ENCODE measurements at regions not wholly inside any gene's neighbourhood (a gene's known extent, or its start where the extent isn't known, plus 50 kb on each side); places are given as distances from the start of the nearest gene placed in this dataset.
A peak's percentile ranks its signal among the peaks of the same experiment; 100 is the strongest.
"Not testable (repeated sequence)": the region's sequence is repeated elsewhere in the genome, so short reads cannot be mapped to it uniquely, and the experiment has no call there.

GRCh38 chr1:58051187-58051586, 495.3 kb downstream of the OMA1 start:
- not testable (repeated sequence) for DNase-seq

- DNase-seq = peak; percentile 25
Measured at GRCh38 chr1:58047265-58047858, 499.2 kb downstream of the OMA1 start.

DNA sequence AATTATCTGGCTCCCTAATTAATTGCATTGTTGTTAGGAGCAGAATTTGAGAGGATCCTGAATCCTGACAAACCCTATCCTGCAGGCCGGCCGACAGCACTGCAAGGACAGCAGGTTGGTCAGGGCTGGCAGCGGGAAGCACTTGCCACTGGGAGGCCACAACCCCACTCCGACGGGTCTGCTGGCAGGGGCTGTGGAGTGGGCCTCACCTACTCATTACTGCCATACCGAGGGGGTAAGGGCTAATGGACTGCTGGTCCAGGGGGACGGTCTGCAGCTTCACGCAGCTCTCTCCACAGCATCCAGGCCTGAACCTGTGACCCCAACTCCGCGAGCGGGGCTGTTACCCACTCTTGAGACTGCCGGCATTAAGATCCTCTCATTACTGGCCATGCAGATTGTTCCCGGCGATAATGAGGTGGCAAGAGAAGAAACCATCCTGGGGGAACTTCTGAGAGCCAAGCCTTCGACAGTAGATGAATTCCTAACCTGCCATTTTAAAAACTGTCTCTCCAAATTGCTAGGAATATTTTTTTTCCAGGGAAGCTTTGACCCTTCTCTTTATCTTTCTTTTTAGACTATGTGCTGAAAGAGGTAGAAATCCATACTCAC, 501.3 kb downstream of the OMA1 start:
- DNase-seq = no peak

DNA sequence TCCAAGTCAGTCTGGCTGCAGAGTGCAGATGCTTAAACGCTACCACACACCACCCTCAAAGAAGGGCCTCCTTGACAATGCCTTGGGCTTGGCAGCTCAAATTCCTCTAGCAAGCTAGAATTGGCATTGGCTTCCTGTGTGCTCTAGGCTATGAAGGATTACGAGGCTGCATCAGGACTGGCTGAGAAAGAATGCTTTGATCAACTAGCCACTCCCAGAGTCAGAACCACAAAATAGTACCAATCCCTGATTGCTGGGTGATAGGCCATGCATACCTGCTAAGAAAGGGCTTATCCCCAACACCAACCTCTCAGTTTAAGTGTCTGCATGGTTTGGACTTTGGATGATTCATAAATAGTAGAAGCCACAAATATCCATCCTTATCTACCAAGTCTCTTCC, 504.9 kb downstream of the OMA1 start:
- no peak for DNase-seq

- DNase-seq = no peak
Measured at GRCh38 chr1:58038574-58038973, 508.0 kb downstream of the OMA1 start.

DNA sequence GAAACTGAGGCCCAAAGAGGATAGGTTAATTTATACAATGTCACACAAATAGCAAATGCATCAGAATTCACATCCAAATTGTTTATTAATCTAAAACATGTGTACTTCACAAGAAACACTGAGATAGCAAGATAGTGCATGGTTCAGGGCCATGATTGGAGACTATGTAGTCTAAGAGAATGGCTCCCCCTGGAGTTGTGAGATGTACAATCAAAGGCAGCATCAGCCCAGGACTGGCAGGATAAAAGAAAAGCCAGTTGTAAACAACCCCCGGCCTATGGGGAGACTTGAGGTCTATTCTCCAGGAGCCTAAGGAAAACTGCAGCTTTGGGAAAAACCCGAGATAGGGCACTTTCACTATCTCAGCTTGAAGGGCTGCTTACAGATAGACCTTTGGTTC, 511.0 kb downstream of the OMA1 start:
- no peak for DNase-seq

DNA sequence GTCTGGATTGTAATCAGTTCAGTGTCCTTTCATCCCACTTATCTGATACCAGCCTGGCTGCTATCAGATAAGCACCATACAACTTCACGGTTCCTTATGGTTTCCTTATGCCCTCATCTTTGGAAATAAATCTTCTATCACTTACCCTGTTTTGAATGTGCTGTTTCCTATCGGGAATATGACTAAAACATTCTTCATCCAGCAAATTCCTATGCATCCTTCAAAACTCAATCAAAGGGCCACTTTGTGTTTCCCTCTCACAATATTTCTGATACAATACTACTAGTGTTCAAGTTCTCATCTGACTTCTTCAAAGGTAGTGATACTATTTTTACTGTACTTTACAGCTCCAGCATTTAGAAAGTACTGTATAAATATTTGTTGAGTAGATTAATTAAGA, 513.2 kb downstream of the OMA1 start:
- DNase-seq = no peak

- DNase-seq = no peak
Measured at GRCh38 chr1:58032611-58033073, 513.9 kb downstream of the OMA1 start.

GRCh38 chr1:58031416-58031815, 515.1 kb downstream of the OMA1 start:
- no peak for DNase-seq

- DNase-seq = no peak
Measured at GRCh38 chr1:58030456-58030855, 516.1 kb downstream of the OMA1 start.

DNA sequence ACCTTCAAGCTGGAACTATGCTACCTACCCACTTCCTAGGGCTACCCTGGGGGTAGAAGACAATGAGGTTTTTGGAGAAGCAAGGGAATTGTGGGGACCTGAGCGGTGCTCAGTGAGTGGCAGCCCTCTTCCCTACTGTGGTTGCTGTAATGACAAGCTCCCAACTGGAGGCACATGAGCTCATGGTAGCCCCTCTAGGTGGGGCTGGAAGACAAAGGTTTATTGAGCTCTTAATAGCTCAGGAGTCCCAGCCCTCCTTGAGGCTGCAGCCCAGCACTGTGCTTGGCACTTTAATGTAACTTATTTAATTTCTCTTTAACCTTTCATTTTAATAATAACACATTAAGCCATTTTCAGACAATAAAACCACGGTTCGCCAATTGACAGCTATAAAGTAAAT, 528.9 kb downstream of the OMA1 start:
- DNase-seq = no peak

DNA sequence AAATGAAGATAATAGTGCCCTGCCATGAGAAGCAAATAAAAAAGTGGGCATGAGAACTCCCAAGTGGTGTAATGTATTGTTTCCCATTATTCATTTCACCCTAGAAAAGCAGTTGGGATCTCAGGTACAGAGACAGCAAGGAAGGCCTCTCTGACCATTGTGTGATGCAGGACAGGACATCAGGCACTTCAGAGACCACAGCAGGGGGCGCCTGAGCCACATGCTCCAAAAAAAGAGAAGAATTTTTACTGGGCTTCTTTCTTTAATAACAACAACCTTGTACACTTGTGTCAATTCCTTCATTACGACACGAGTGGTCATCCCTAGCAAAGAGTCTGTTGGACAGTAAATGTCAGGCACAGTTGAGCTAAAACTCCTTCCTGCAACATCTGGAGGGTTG, 533.3 kb downstream of the OMA1 start:
- DNase-seq = no peak

- DNase-seq = no peak
Measured at GRCh38 chr1:58011978-58012377, 534.5 kb downstream of the OMA1 start.

GRCh38 chr1:58006421-58007046, 540.0 kb downstream of the OMA1 start:
- no peak for DNase-seq

DNA sequence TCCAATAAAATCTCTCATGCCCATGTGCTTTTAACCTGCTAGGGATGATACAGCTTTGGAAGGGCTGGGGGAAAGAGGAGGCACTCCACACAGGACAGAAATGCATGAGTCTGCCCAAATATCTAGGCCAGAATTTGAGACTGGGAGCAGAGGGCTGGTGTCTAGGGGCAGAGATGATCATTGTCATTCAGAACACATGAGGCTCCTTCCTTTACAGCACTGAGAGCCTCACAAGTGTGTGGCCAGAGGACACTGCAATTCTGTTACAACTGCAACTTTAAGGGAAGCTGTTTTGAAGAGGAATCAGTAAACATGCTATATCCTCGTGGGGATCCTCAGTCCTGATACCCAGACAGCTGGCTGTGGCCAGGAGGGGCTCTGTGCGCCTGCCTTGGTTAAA, 541.3 kb downstream of the OMA1 start:
- no peak for DNase-seq

GRCh38 chr1:58003988-58004387, 542.5 kb downstream of the OMA1 start:
- no peak for DNase-seq

DNA sequence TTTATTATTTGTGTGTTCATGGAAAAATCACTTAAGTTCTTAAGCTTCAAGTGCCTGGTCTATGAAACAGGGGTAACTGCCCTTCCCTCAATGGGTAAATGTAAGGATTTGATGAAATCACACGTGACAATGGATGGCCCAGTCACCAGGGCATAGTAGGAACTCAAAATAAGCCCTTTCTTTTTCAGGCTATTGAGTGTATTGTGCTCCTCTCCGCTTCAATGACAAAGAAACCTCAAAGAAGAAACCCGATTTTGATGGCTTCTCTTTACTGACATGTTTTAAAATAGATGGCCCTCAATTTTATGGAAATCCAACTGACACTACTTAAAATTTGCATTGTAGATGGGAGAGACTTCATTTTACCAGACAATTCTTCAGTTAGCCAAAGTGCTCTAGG, 543.5 kb downstream of the OMA1 start:
- DNase-seq = no peak

DNA sequence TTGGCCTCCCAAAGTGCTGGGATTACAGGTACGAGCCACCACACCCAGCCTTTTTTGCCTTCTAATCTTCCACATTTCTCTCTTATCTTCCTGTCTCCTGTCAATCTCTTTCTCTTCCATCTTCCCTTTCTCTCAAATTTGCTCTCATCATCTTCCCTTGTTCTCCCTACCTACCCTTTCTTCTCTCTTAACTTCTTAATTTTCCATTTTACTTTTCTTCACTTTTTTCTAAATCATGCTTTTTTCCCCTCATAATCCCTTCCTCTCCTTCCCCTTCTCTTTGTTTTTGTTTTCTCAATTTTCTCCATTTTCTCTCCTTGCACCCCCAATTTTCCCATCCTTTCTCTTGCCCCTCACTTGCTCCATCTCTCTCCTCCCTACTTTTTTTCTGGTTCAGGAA, 545.7 kb downstream of the OMA1 start:
- DNase-seq = no peak

DNA sequence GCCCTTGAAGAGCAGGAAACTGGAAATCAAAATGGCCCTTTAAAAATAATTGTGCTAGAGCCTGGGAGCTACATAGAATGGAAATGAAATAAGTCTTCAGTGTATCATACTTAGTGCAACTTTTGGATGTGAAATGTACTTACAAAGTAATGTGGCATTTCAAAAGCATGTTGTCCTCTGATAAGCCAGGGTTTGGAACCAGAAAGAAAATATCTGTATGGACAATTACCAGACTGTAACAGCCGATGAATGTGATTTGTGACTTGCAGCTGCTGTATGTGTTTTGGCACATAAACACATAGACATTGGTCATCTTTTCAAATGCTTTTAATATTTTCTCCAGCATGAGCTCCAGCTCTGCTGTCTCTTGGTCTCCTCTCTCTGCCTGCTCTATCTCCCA, 546.4 kb downstream of the OMA1 start:
- DNase-seq = no peak

DNA sequence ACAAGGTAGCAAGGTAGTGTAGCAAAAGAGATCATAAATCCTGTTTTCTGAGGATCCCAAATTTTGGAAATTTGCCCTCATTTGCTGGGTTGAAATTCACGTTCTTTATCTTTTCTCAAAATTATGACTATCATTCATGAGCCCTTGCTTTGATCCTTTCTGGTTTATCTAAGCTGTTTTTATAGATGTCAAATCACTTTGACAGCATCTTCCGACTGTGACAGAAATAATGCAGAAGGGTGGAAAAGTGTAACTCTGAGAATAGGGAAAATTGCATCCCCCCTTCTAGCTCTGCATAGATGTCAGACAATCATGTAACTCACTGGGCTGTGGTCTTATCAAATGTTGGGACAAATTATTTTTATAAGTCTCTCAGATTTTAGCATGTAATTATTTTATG, 550.1 kb downstream of the OMA1 start:
- no peak for DNase-seq

GRCh38 chr1:57991289-57991688, 555.2 kb downstream of the OMA1 start:
- DNase-seq = no peak

DNA sequence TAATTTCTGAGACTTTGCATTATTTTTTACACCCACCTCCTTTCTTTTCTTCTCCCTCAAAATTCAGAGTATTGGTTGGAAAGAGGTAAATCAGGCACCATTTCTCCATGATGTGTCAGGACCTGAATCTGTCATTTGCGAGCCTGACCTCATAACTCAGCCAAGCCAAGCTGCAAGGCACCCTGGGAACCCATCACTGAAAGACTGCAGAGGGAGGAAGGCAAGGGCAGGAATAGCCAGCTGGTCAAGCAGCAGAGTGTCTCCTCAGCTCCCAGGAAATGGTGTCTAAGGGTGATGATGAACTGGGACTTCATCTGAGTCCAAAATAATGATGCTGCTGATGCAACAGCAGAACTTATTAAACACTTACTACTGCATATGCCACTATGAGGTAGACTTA, 556.6 kb downstream of the OMA1 start:
- DNase-seq = no peak

- no peak for DNase-seq
Measured at GRCh38 chr1:57987523-57987922, 559.0 kb downstream of the OMA1 start.

GRCh38 chr1:57986432-57986831, 560.1 kb downstream of the OMA1 start:
- DNase-seq = no peak

DNA sequence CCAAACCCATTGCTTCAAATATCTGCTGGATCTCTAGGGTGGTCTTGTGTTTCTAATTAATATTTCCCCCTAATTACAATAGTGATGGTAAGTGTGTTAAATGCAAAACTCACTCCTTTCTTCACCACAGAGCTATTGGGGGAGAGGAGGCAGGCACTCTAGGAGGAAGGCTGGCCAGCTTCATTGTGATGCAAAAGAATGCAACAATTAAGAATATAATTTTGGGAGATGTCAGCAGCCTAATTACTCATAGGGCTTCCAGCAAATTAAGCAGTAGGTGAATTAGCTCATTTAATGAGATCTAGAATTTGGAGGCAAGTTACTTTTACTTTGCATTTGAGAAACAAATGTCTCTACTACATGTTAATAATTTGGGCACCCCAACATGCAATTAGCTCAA, 560.4 kb upstream of the DAB1 start:
- no peak for DNase-seq
